ENCODE measurements at regions not wholly inside any gene's neighbourhood (a gene's known extent, or its start where the extent isn't known, plus 50 kb on each side); places are given as distances from the start of the nearest gene placed in this dataset.

DNA sequence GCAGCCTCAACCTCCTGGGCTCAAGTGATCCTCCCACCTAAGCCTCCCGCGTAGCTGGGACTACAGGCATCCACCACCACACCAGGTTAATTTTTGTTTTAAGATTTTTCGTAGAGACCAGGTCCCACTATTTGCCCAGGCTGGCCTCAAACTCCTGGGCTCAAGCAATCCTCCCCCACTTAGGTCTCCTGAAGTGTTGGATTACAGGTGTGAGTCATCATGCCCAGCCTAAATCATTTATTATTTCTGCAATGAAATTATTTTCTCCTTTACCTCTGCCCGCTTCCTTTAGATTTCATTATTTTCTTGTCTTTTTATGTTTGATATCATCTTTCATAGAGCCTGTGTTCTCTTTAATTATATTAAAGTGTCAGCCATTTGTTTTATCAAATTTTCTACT lies 165.2 kb upstream of the OTX2 start:
- TF ChIP-seq, protein P1, sequence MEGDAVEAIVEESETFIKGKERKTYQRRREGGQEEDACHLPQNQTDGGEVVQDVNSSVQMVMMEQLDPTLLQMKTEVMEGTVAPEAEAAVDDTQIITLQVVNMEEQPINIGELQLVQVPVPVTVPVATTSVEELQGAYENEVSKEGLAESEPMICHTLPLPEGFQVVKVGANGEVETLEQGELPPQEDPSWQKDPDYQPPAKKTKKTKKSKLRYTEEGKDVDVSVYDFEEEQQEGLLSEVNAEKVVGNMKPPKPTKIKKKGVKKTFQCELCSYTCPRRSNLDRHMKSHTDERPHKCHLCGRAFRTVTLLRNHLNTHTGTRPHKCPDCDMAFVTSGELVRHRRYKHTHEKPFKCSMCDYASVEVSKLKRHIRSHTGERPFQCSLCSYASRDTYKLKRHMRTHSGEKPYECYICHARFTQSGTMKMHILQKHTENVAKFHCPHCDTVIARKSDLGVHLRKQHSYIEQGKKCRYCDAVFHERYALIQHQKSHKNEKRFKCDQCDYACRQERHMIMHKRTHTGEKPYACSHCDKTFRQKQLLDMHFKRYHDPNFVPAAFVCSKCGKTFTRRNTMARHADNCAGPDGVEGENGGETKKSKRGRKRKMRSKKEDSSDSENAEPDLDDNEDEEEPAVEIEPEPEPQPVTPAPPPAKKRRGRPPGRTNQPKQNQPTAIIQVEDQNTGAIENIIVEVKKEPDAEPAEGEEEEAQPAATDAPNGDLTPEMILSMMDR (IDR thresholded peaks at IDR 0.05 in 4 of 5, conservative IDR thresholded peaks at IDR 0.05 in 1 of 5), result no peak
- no peak for TF ChIP-seq POLR2A (IDR thresholded peaks at IDR 0.05)

Measured in gastrocnemius medialis (tissue), 4 donors.